ENCODE measurements at regions not wholly inside any gene's neighbourhood (a gene's known extent, or its start where the extent isn't known, plus 50 kb on each side); places are given as distances from the start of the nearest gene placed in this dataset.

DNA sequence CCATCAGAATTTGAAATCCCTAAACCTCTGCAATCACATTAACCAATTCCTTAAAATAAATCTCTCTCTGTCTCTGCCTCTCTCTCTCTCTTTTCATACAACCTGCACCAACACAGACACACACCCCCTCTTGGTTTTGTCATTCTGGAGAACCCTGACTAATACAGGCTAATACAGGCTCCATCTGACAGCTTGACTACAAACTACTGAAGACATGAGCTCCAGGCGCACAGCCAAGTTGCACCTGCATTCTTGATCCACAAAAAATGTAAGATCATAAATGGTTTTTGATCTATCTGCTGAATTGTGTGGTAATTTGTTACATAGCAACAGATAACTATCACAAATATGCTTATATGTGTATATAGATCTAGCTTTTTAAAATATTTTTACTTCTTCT, 2414.2 kb downstream of the PCDH7 start:
- TF ChIP-seq CTCF (IDR thresholded peaks at IDR 0.05) (no peak), EZH2phosphoT487 (IDR thresholded peaks at IDR 0.05) (no peak)

All from neural progenitor cell (in vitro differentiated cells).